Ishikawa (cell line): ENCODE measurements at regions not wholly inside any gene's neighbourhood (a gene's known extent, or its start where the extent isn't known, plus 50 kb on each side); places are given as distances from the start of the nearest gene placed in this dataset.

ENCODE experiments used
- CEBPB ChIP-seq: IDR thresholded peaks from 2 replicates; pipeline ENCODE4 v1.6.1; 2012
- CREB1 ChIP-seq: IDR thresholded peaks from 2 replicates; pipeline ENCODE4 v1.6.1; 2012; ENCODE audit warnings: low read depth
- EGR1 ChIP-seq: IDR thresholded peaks from 2 replicates; pipeline ENCODE4 v1.6.1; 2012
- EP300 ChIP-seq: IDR thresholded peaks from 2 replicates; pipeline ENCODE4 v1.6.1; 2012; ENCODE audit warnings: borderline replicate concordance
- FOXM1 ChIP-seq: IDR thresholded peaks from 2 replicates; pipeline ENCODE4 v1.6.1; 2012; ENCODE audit warnings: low read depth, borderline replicate concordance
- NFIC ChIP-seq: IDR thresholded peaks from 2 replicates; pipeline ENCODE4 v1.6.1; 2012
- RAD21 ChIP-seq: IDR thresholded peaks from 2 replicates; pipeline ENCODE4 v1.6.1; 2012; ENCODE audit warnings: low read depth
- TAF1 ChIP-seq: IDR thresholded peaks from 2 replicates; pipeline ENCODE4 v1.6.1; 2012; ENCODE audit warnings: low read depth, mild to moderate bottlenecking
- TCF12 ChIP-seq: IDR thresholded peaks from 2 replicates; pipeline ENCODE4 v1.6.1; 2012; ENCODE audit warnings: low read depth
- TEAD4 ChIP-seq: IDR thresholded peaks from 2 replicates; pipeline ENCODE4 v1.6.1; 2012
- YY1 ChIP-seq: IDR thresholded peaks from 2 replicates; pipeline ENCODE4 v1.6.1; 2012; ENCODE audit warnings: low read depth
- ZBTB7A ChIP-seq: IDR thresholded peaks from 2 replicates; pipeline ENCODE4 v1.6.1; 2012; ENCODE audit warnings: low read depth
- TF ChIP-seq, protein P1 (sequence below): IDR thresholded peaks from 2 replicates; pipeline ENCODE4 v1.6.1; 2012
- TF ChIP-seq, protein P2 (sequence below): IDR thresholded peaks from 2 replicates; pipeline ENCODE4 v1.6.1; 2012
- TF ChIP-seq, protein P3 (sequence below): IDR thresholded peaks from 2 replicates; pipeline ENCODE4 v1.6.1; 2012; ENCODE audit warnings: low read depth, mild to moderate bottlenecking

GRCh38 chr3:105304487-105304886, 62.2 kb upstream of the ALCAM start:
- TF ChIP-seq NFIC (no peak), TCF12 (no peak), YY1 (no peak), FOXM1 (no peak), TAF1 (no peak), CREB1 (no peak), CEBPB (no peak), TEAD4 (no peak), EP300 (no peak), RAD21 (no peak), ZBTB7A (no peak), EGR1 (no peak)
- TF ChIP-seq, protein P1, sequence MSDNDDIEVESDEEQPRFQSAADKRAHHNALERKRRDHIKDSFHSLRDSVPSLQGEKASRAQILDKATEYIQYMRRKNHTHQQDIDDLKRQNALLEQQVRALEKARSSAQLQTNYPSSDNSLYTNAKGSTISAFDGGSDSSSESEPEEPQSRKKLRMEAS: no peak
- TF ChIP-seq, protein P2, sequence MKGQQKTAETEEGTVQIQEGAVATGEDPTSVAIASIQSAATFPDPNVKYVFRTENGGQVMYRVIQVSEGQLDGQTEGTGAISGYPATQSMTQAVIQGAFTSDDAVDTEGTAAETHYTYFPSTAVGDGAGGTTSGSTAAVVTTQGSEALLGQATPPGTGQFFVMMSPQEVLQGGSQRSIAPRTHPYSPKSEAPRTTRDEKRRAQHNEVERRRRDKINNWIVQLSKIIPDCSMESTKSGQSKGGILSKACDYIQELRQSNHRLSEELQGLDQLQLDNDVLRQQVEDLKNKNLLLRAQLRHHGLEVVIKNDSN: no peak
- TF ChIP-seq, protein P3, sequence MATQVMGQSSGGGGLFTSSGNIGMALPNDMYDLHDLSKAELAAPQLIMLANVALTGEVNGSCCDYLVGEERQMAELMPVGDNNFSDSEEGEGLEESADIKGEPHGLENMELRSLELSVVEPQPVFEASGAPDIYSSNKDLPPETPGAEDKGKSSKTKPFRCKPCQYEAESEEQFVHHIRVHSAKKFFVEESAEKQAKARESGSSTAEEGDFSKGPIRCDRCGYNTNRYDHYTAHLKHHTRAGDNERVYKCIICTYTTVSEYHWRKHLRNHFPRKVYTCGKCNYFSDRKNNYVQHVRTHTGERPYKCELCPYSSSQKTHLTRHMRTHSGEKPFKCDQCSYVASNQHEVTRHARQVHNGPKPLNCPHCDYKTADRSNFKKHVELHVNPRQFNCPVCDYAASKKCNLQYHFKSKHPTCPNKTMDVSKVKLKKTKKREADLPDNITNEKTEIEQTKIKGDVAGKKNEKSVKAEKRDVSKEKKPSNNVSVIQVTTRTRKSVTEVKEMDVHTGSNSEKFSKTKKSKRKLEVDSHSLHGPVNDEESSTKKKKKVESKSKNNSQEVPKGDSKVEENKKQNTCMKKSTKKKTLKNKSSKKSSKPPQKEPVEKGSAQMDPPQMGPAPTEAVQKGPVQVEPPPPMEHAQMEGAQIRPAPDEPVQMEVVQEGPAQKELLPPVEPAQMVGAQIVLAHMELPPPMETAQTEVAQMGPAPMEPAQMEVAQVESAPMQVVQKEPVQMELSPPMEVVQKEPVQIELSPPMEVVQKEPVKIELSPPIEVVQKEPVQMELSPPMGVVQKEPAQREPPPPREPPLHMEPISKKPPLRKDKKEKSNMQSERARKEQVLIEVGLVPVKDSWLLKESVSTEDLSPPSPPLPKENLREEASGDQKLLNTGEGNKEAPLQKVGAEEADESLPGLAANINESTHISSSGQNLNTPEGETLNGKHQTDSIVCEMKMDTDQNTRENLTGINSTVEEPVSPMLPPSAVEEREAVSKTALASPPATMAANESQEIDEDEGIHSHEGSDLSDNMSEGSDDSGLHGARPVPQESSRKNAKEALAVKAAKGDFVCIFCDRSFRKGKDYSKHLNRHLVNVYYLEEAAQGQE: no peak

- TF ChIP-seq CEBPB: 0 out of 2 replicates have a peak, but pooled peaks have one; percentile 28
- no peak for TF ChIP-seq TEAD4
- no peak for TF ChIP-seq EGR1
- no peak for TF ChIP-seq TCF12
Measured at GRCh38 chr3:105315144-105315543, 51.6 kb upstream of the ALCAM start.

GRCh38 chr3:105315815-105316214, 50.9 kb upstream of the ALCAM start:
- TF ChIP-seq CEBPB: no peak
- TF ChIP-seq, protein P2: no peak
- TF ChIP-seq CREB1: no peak
- TF ChIP-seq NFIC: no peak
- TF ChIP-seq, protein P3: no peak
- no peak for TF ChIP-seq YY1
- no peak for TF ChIP-seq TCF12
- no peak for TF ChIP-seq EGR1
- TF ChIP-seq RAD21: no peak
- no peak for TF ChIP-seq TAF1
- TF ChIP-seq EP300: no peak
- no peak for TF ChIP-seq ZBTB7A
- TF ChIP-seq FOXM1: no peak
- TF ChIP-seq, protein P1: no peak
- no peak for TF ChIP-seq TEAD4

DNA sequence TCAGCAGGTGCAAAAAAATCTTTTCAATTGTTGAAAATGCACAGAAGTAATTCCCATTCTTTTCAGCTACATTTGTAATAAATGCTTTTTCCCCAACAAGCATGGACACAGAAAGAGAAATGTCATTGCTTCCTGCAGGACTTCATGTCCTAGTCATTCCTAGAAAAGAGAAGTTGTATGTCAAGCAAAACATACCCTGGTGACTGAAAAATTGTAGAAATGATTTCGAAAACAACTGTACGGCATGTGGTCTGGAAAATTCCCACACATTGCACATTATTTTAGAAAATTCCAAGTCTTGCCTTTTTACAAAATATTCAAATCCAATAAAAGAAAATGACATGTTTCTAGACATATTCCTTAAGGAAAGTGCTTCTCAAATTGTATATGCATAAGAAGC, 50.4 kb upstream of the ALCAM start:
- TF ChIP-seq CEBPB: no peak
- TF ChIP-seq, protein P3: no peak
- TF ChIP-seq EP300: no peak
- TF ChIP-seq, protein P1: no peak
- no peak for TF ChIP-seq YY1
- TF ChIP-seq EGR1: no peak
- no peak for TF ChIP-seq RAD21
- TF ChIP-seq TEAD4: no peak
- TF ChIP-seq NFIC: no peak
- no peak for TF ChIP-seq TAF1
- no peak for TF ChIP-seq TCF12
- TF ChIP-seq CREB1: no peak
- no peak for TF ChIP-seq ZBTB7A
- no peak for TF ChIP-seq FOXM1
- TF ChIP-seq, protein P2: no peak
